Heart left ventricle (tissue), 16 donors: ENCODE measurements at regions not wholly inside any gene's neighbourhood (a gene's known extent, or its start where the extent isn't known, plus 50 kb on each side); places are given as distances from the start of the nearest gene placed in this dataset.

Experiments used
- ATAC-seq, 4 donors: fragments of 200-7000 bp; cut with Tn5 transposase; one replicate each; pipeline ENCODE4 v1.9.1; 2020 to 2022; ENCODE audit warnings: moderate library complexity in 4 of 4, mild to moderate bottlenecking in 3 of 4, moderate number of reproducible peaks in 1 of 4
- DNase-seq, 5 donors: peaks; one replicate each; pipeline ENCODE4 v3.0.0-alpha.2; 2020
- H3K27ac ChIP-seq, 12 donors: fragments of 200-600 bp; sonication (generic) in 4 of 12; one replicate each; pipeline versions ENCODE4 v1.5.0 to v1.8.0; 2016 to 2022; ENCODE audit warnings: mild to moderate bottlenecking in 2 of 12
- H3K27me3 ChIP-seq, 9 donors: fragments of 200-600 bp; sonication (generic) in 2 of 9; one replicate each; pipeline versions ENCODE4 v1.5.1 to v1.8.0; 2016 to 2022; ENCODE audit warnings: mild to moderate bottlenecking in 3 of 9
- H3K36me3 ChIP-seq, 9 donors: fragments of 200-600 bp; sonication (generic) in 2 of 9; one replicate each; pipeline versions ENCODE4 v1.5.0 to v1.8.0; 2018 to 2022; ENCODE audit warnings: mild to moderate bottlenecking in 2 of 9
- H3K4me1 ChIP-seq, 12 donors: fragments of 200-600 bp; sonication (generic) in 4 of 12; one replicate each; pipeline versions ENCODE4 v1.5.0 to v1.8.0; 2016 to 2022; ENCODE audit warnings: mild to moderate bottlenecking in 3 of 12
- H3K4me3 ChIP-seq, 12 donors: fragments of 200-600 bp; sonication (generic) in 4 of 12; one replicate each; pipeline versions ENCODE4 v1.5.0 to v1.8.0; 2017 to 2022; ENCODE audit warnings: mild to moderate bottlenecking in 9 of 12, moderate library complexity in 4 of 12
- H3K9me3 ChIP-seq, 12 donors: fragments of 200-600 bp; sonication (generic) in 4 of 12; one replicate each; pipeline versions ENCODE4 v1.5.0 to v1.8.0; 2016 to 2022; ENCODE audit warnings: mild to moderate bottlenecking in 1 of 12
- CTCF ChIP-seq, 12 donors: fragments of 200-600 bp; sonication (generic) in 4 of 12; IDR thresholded peaks; one replicate each; pipeline versions ENCODE4 v1.5.0 to v1.8.0; 2018 to 2022; ENCODE audit warnings: antibody characterized with exemption in 12 of 12, mild to moderate bottlenecking in 5 of 12
- POLR2A ChIP-seq, 2 donors: fragments of 450-650 bp; IDR thresholded peaks; one replicate each; pipeline ENCODE4 v1.6.1; 2017; ENCODE audit warnings: antibody characterized with exemption in 2 of 2, mild to moderate bottlenecking in 2 of 2, moderate library complexity in 2 of 2
- WGBS, 4 donors: extraction: QIAGEN DNeasy Blood & Tissue Kit in 2 of 4; methylation state at CpG; one replicate each; pipeline versions ENCODE4 v1.1.5 to v1.1.7; 2013 to 2018; 5-methylcytosine and 5-hydroxymethylcytosine counted together
- intact Hi-C, 10 donors: fragments of 100-400 bp; cut with DNase I; formaldehyde crosslinking; loops; one replicate each; pipeline versions ENCODE4 v1.11.1 to v1.14.2; 2022
- donor health status: ischemic (EF 13 %, LVEDD 7.1; RV severe dilation, severe dysfunction).
- donor health status: healthy with polysubstance abuse.
- donor health status: DM: no; HTN: yes; CAD: no.
- donor health status: DM: no; HTN: no; CAD: no.
- donor health status: ischemic (EF 25% LVEDD 6.9; RV normal size, moderate dysfunction).
- donor health status: ischemic (EF 25% LVEDD 5.7; RV mildly dilated, moderate dysfunction).
- donor health status: healthy.
- donor health status: DM: yes; HTN: yes; CAD: no.
- donor health status: ischemic (EF 35%, LVEDD 5.7; RV mildly dilated, moderate dysfunction).
- donor health status: nonischemic (EF 11% LVEDD 7.7; RV severe dilation, severe dysfunction).
- donor health status: DM: yes; HTN: yes; CAD: no.
- donor health status: PGD.
- donor health status: ischemic (EF 29% LVEDD 5.4; RV normal size, mild dysfunction).
- donor health status: nonischemic (EF 23%, LVEDD 6.1; RV moderate dilation, normal function).

GRCh38 chr4:30953799-30954198 is 233.6 kb downstream of the PCDH7 start:
- Histone ChIP-seq H3K9me3 (no peaks in the 10 kb centered on the region), H3K4me3 (no peak overlapping the region), H3K27ac (no peak overlapping the region), H3K36me3 (no peaks in the 10 kb centered on the region), H3K27me3 (no peaks in the 10 kb centered on the region), H3K4me1 (peaks cover 0 to 7% (median 0%) of the 10 kb centered on the region in 12 donors)
- no peak for ATAC-seq
- 92 to 100% (median 96%) methylated on average over 1 of the region's 1 CpG for WGBS, 4 donors
- no peak for DNase-seq
- intact Hi-C loops: no loop called here
- no peak for TF ChIP-seq POLR2A (IDR thresholded peaks at IDR 0.05)
- TF ChIP-seq CTCF (IDR thresholded peaks at IDR 0.05): no peak

- H3K36me3 ChIP-seq: no peaks in the 10 kb centered on the region
- no peak for ATAC-seq
- no peak for TF ChIP-seq CTCF (IDR thresholded peaks at IDR 0.05)
- no peak for TF ChIP-seq POLR2A (IDR thresholded peaks at IDR 0.05)
- no peaks in the 10 kb centered on the region for H3K27me3 ChIP-seq
- no peak for DNase-seq
- H3K27ac ChIP-seq: no peak overlapping the region
- H3K4me1 ChIP-seq: peaks cover 0 to 7% (median 0%) of the 10 kb centered on the region in 12 donors
- intact Hi-C loops: no loop called here
- H3K9me3 ChIP-seq: no peaks in the 10 kb centered on the region
- WGBS, 4 donors: 76 to 85% (median 85%) methylated on average over 6 of the region's 6 CpGs
- H3K4me3 ChIP-seq: no peak overlapping the region
These were observed 236.7 kb downstream of the PCDH7 start for GRCh38 chr4:30956916-30957315.

GRCh38 chr4:30957706-30958105 is 237.5 kb downstream of the PCDH7 start:
- Histone ChIP-seq H3K27me3 (no peaks in the 10 kb centered on the region), H3K9me3 (no peaks in the 10 kb centered on the region), H3K27ac (no peak overlapping the region), H3K4me1 (peaks cover 0 to 7% (median 0%) of the 10 kb centered on the region in 12 donors), H3K36me3 (no peaks in the 10 kb centered on the region), H3K4me3 (no peak overlapping the region)
- TF ChIP-seq CTCF (IDR thresholded peaks at IDR 0.05) (no peak), POLR2A (IDR thresholded peaks at IDR 0.05) (no peak)
- 35 to 64% (median 49%) methylated on average over 4 of the region's 4 CpGs for WGBS, 4 donors
- DNase-seq (no peak), ATAC-seq (no peak)
- intact Hi-C loops: no loop called here

- H3K27ac ChIP-seq: no peak overlapping the region
- TF ChIP-seq CTCF (IDR thresholded peaks at IDR 0.05): no peak
- no peak for TF ChIP-seq POLR2A (IDR thresholded peaks at IDR 0.05)
- H3K27me3 ChIP-seq: no peaks in the 10 kb centered on the region
- no peaks in the 10 kb centered on the region for H3K9me3 ChIP-seq
- 87 to 93% (median 89%) methylated on average over 3 of the region's 3 CpGs for WGBS, 4 donors
- ATAC-seq (no peak), DNase-seq (no peak)
- no peak overlapping the region for H3K4me3 ChIP-seq
- intact Hi-C loops: no loop called here
- H3K36me3 ChIP-seq: no peaks in the 10 kb centered on the region
- H3K4me1 ChIP-seq: peaks cover 0 to 7% (median 0%) of the 10 kb centered on the region in 12 donors
These were observed 239.8 kb downstream of the PCDH7 start for GRCh38 chr4:30959781-30960485.
